ENCODE measurements at regions not wholly inside any gene's neighbourhood (a gene's known extent, or its start where the extent isn't known, plus 50 kb on each side); places are given as distances from the start of the nearest gene placed in this dataset.
"Not testable (repeated sequence)": the region's sequence is repeated elsewhere in the genome, so short reads cannot be mapped to it uniquely, and the experiment has no call there.

DNA sequence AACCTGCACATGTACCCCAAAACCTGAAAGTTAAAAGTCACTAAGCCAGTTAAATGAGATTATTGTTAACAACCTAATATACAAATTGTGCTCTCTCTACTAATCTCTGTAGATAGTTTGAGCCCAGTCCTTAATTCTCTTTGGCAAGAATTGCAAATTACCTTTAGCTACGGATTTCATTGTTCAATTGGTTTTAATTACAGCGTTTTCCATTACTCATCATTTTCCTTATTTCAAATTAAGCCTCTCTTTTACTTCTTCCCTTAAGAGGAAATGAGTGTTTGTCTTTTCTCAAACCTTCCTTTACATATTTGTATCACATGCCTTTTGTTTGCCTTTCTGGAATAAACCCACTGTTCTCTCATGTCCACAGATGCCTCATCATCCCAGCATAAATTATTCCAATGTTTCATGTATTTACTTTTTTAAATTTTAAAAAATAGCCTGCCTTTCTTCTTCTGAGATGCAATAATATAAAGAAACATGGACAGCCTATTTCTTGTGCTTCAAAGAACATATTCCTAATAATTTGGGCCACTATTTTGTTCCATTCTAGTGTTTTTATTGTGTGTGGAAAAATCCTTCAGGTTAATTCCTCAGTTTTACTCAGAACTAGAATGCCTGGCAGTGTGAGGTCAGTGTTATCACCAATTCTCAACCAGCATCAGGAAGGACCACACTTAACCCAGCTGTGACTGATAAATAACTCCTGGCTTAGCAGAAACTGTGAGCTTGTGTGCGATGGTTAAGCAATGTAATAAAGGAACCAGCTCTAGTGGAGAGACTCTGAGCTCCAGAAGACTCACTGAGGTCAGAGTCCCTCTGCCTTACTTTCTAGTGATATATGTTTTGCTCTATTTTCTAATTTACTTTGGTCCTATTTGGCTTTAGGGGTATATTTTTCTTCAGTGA is 600.5 kb downstream of the LTN1 start:
- no peak for DNase-seq

DNA sequence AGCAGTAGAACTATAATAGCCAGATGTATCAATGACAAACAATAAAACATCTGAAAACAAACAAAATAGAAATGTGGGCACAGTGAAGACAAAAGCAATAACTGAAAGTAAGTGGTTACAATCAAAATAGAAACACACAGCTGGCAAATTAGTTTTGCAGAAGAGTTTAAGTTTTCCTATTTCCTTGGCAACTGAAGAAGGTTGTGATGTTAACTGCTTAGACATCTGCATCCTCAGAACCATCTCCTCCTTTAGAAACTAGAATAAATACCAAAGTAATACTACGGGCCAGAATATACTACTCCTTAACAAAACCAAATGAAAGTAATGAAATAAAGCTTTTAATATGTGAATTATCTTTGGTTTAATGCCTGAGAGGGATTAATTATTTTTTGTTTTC is 605.5 kb downstream of the LTN1 start:
- DNase-seq: no peak

DNA sequence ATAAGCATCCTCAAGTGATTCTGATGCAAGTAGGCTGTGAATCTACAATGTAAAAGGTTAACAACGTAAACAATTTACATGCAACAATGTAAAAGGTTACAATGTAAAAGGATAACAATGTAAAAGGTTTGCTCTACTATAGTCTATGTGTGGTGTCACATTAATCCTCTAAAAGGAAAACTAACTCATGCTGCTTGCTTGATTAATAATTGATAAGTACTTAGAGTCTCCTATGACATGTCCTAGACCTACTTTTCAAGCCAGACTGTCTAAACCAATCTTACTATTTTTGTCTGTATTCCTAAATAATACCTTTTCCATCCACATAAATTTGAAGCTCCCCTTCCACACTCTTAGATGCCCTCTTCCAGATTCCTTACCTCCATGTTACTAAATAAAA is 606.8 kb downstream of the LTN1 start:
- no peak for DNase-seq

DNA sequence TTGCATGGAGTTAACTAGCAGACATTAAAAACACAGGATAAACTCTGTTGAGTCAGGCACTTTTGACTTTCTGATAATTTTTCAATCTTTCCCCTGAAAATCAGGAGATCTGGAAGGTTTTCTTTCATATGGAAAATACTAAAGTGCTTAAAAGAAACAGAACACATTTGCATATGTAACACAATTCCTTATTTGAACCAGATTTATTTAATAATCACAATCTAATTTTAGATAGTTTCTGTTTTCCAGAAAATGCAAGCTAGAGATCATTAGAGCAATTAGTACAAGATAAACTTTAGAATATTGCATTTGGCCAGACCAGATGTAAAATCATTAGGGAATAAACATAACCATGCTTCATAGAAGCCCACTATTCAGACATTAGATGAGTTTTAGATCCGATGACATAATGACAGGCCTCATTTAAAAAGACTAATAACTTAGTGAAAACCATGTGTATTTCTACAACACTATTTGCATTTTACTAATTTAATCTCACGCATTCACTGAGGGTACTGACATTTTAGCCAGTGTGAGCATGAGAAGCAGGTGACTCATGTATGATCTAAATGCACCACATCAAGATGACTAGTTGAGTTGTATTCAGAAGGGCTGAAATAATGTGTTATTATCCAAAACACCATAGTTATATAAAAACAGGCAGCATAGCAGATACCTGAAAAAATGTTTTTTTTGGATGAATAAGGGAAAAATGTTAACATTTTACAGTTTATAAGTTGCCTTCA is 611.5 kb downstream of the LTN1 start:
- DNase-seq: not testable (repeated sequence)

DNA sequence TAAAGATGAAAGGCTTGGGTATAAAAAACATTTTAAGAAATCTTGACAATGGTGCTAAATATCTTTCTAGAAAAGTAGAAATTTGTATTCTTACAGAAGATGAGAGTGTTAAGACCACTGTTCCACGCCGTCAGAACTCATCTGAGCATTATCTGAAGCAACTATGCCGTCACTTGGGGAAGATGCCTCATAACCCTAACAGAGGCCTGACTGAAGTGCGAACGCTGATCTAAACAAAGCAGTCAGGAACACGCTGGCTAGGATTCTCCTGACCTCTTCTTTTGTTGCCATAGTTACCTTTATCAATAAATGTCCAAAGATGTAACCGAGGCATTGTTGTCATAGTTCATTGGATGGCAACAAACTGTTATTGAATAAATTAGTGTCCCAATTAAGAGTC is 612.4 kb downstream of the LTN1 start:
- no peak for DNase-seq

DNA sequence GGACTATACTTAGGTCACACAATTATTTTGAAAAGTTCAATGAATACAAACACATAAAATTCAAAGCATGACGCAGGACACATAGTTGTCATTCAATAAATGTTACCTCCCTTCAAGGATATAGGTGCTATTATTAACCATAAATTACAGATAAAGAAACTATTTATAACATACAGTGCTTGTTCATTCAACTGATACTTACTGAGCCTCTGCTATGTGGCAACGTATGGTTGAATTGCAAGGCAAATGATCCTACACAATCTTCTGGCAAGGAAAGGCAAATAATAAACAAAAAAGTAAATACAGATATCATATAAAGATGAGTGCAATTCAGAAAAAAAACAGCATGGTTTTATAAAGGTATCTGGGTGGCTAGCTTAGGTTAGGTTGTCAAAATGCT is 614.7 kb downstream of the LTN1 start:
- no peak for DNase-seq

DNA sequence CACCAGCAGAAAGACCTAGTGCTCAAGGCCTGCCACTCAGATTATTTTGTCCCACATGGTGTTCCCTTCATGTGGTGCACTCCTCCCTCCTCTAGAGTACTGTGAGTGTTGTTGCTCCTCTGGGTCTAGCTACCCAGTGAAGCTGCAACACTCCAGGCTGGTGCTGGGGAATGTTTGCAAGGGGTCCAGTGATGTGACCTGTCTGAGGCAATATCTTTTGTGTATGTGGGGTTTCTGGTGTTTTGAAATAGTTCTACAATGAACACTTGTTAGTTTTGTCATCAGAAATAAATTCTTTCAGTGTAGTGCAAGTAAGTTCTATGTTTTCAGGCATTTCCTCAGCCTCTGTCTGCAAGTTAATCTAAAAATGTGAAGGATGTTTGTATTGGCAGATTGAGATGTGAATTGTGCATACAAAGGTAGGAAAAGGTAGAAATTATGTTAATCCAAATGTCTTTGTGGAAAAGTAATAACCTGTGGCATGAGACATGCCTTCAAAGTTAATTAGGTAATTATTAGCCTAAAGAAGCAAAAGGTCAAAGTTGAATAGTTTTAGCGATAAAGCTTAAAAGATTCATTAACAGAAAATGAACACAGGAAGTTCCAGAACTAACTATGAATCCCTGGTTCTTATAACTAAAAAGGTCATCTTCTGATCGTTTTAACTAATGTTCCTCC is 616.8 kb downstream of the LTN1 start:
- no peak for DNase-seq

DNA sequence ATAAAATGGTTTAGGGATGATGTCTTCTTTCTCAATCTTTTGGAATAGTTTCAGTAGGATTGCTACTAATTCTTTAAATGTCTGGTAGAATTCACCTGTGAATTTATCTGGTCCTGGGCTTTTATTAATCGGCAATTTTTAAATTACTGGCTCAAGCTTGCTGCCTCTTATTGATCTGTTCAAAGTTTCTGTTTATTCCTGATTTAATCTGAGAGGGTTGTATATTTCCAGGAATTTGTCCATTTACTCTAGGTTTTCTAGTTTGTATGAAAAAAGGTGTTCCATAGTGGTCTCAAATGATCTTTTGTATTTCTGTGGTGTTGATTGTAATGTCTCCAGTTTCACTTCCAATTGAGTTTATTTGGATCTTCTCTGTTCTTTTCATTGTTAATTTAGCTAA is 617.8 kb downstream of the LTN1 start:
- no peak for DNase-seq

DNA sequence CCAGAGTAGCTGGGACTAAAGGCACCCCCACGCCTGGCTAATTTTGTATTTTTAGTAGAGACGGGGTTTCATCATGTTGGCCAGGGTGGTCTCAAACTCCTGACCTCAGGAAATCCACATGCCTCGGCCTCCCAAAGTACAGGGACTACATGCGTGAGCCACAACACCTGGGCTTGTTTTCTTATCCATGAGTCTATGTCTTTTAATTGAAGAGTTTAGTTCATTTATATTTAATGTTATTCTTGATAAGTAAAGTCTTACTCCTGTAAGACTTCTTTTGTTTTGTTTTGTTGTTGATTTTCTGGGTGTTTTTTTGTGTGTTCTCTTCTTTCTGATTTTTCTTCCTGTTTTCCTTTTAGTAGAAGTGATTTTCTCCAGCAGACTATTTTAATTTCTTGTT is 621.0 kb downstream of the LTN1 start:
- DNase-seq: no peak

DNA sequence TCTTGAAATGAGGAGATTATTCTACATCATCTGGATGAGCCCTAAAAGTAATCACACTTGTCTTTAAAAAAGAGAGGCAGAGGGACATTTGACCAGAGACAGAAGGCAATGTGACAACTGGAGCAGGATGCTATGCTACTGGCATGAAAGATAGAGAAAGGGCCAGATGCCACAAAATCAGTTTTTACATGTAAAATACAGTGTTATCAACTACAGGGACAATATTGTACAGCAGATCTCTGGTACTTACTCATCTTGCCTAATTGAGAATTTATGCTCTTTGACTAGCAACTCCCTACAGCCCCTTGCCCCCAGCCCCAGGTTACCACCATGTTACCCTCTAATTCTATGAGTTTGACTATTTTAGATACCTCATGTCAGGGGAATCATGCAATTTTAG is 633.4 kb downstream of the LTN1 start:
- DNase-seq: no peak

DNA sequence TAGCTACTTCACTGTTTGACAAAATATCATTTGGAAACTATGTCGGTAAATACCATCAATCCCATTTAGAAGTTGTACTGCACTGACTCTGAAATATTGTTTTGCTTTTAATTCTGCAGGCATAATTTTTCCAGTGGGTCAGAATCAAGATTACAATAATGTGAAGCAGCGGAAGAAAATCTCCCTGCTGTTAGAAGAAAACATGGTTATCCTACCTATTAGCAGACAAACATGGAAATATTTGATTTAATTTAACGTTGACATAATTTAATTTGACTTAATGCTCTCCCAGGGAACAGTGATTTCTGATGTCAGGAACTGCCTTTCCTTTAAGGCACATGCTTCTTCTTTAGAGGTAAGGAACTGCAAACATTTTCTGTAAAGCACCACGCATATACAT is 634.0 kb downstream of the LTN1 start:
- DNase-seq: no peak

DNA sequence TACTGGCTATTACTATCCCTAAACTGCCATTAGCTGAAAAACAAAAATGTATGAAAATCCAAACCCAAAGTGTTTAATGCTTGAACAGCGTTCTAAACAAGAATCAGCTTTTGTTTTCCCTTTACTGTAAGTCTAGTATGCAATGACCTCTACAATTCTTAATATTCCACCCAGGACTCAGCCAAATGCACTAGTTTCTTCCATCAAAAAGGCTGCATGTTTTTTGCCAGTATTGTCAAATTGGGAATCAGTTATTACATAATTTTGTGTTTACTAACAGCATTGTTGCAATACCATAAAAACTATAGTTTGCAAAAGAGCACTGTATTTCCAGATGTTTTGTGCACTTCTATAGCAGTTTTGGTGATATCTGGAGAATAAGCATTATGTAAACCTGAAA is 634.5 kb downstream of the LTN1 start:
- DNase-seq: no peak

DNA sequence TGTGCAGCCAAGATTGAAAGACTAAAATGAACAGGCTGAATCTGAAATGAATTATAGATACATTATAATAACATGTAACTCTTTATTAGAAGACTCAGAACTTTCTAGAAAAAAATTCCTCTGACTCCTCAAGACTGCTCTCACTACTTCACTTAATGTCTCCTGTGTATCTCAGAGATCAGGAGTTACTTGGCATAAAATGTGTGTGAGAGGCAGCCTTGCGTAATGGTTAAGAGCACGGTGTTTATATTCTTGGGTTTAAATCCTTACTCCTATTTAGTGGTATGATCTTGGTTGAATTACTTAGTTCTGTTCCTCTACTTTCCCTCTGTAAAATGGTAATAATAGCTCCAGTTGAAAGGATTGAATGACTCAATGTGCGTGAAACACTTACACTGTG is 634.9 kb downstream of the LTN1 start:
- no peak for DNase-seq

DNA sequence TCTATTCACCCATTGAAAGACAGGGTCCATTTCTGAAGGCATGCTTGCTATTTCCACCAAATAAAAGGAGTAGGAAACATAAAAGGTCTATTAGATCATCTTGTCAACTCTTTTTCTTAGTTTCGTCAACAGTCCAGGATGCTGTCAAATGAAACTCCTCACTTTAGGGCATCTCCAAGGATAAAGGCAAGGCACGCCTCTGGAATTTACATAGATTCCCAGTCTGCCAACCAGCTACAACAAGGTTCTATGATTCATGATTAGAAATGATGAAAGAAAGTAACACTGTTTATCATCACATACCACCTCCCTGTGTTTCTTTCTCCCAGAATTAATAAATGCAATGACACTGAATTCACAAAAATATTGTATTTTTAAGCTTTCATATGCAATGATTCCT is 636.3 kb downstream of the LTN1 start:
- DNase-seq: no peak

DNA sequence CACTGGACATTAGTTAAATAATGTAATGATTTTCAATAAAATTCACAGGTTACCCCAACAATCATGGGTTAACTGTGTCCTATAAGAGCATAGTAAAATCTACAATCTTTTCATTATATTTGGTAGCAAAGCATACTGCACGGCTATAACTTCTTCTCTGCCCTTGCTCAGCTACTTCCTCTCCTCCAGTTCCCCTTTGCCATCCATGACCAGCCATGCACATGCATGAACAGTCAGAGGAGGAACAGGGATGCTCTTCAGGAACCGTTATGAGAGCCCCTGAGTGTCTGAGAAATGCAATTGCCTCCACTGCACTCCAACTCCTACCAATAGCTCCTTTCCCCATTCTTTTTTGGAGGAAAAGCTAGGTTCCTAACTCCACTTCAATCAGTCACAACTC is 646.7 kb downstream of the LTN1 start:
- DNase-seq: peak; percentile 65 to 73

DNA sequence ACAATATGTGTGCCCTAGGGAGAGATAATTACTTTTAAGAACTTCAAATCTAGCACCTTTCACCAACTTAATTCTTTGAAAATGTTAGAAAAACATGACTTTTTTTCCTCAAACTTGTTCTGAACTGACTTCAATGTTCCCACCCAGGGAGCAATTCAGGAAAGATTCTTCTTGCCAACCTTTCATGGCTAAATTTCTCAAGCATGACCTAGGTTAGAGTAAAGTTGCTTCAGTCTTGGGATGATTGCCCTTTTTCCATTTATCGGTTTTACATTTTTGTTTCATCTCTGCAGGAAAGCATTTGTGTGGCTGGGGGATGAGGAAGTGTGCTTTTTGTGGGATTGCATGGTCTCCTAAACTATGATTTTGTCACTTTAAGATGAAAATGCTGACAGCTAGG is 647.7 kb downstream of the LTN1 start:
- no peak for DNase-seq

DNA sequence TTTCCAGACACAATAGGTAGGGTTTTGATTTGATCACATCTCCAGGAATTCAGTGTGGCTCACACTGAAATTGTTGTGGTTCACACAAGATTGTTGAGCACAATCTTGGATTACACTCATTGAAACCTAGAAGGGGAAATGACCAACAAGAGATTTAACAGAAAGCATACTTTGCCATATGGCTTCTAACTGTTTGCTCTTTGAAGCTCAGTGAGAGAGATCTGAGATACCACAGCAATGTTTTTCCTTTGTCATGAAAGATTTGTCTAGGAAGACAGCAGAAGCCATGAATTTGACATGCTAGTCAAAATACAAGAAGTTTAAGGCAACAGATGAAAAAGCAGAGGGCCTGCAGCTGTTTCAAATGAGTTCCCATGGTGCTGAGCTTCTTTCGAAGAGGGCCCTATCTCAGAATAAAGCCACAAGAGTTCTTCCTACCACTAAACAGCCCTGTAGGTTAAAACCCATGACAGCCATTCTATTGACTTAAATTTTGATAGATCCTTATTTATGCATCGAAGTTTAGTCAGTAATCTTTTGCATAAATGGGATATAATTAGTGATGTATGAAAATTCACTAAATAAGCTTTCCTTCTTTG is 650.4 kb downstream of the LTN1 start:
- no peak for DNase-seq

DNA sequence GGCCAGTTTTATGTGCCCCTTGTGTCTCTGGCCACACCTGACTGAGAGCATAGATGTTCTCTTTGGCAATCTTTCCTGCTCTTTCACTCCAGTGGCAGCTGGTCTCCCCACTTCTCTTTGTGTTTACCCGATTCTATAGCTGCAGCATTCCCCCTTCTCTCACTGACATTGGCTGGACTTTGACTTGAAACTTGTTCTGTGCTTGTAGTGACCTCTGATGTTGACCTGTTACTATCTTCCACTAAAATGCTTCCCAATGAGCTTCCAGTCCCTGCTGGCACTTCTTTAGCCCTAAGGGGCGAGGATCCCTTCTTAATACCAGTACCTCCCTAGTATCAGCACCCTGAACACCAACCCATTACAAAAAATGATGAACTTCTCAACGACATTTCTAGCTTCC is 653.3 kb downstream of the LTN1 start:
- no peak for DNase-seq

DNA sequence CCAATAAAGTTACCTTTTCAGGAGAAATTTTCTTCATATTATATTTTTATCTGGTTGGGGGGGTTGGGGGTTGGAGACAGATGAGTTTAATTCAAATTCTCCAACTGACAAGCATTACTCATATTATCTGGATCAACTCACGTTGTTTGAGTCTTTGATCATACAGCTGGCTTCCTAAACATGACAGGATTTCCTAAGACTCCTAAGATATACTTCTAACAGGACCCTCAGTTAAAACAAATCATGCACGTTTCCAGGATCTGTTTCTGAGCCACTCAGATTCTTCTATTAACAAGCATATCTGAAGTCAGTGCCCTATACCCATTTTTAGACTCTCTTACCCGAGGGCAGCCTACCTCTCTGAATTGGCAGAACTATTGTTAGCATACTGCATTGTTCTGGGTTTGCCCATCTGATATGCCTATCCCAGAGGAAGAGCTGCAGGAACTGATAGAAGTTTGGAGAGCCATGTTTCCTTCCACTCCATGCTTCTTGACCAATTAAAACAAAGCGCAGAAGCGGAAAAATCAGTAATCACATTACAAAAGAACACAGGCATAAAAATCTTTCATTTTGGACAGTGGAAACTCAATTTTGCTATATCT is 653.9 kb downstream of the LTN1 start:
- no peak for DNase-seq

DNA sequence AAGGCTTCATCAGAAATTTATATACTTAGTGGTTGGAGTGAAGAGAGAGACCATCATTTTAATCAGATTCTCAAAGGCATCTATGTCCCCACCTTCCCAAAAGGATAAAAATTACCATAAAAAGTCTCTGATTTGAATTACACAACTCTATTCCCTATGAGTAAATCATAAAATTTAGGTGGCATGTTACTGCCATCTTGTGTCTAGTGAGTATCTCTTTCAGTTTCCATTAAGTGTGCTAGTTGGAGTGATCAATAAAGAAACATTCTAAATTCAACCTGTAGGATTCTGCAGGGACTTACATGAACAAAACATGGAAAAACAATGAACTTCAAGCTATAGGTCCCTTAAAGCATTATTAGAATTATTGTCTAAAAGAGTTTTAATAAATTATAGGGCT is 655.4 kb downstream of the LTN1 start:
- peak; percentile 29 to 57 for DNase-seq

DNA sequence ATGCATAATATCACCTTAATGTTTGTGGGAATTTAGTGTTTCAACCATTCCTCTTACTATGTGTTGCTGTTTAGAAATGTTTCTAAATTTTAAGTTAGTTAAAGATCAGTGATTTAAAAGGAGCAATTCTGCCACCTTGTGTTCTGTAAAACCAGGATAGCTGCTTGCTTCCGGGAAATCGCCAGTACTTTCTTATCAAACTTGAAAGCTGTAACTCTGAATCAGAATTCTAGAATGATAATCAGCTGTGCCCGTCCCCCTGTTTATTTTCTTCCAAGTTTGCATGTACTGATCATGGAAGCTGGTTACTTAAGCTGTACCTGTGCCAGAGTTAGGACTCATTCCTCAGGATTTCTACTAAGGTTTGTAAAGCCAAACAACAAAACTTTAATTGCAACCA is 656.4 kb downstream of the LTN1 start:
- peak; percentile 24 to 34 for DNase-seq

DNA sequence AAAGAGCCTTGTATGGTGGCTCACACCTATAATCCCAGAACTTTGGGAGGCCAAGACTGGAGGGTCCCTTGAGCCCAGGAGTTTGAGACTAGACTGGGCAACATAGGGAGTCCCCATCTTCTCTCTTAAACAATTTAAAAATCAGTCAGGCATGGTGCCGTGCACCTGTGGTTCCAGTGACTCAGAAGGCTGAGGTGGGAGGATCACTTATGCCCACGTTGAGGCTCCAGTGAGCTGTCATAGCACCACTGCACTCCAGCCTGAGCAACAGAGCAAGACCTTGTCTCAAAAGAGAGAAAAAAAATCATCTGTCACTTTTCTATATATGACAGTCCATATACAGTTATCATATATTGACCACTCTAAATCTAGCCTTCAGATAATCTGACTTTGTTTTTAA is 658.3 kb downstream of the LTN1 start:
- no peak for DNase-seq

DNA sequence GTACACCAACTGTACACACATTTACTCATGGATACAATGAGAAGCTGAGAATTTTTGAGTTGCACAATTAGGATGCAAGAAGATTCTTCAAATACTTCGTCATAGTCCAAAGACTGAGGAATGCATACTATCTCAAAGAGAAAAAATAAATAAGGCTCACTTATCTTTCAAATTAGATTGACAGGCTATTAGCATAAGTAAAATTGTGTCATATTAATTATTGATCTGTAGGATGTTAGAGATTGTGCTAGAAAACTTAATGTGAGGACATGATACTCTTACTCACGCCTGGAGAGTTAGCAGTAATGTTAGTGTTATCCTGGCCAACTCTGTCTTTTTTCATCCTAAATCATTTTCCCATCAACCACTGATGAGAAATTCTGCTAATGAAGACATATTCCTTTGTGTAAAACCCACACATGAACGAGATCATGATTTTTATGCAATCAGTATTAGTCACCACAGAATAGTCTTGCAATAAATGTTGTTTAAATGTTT is 659.0 kb downstream of the LTN1 start:
- DNase-seq: no peak
